NCI-H510A (cell line): ENCODE measurements at regions not wholly inside any gene's neighbourhood (a gene's known extent, or its start where the extent isn't known, plus 50 kb on each side); places are given as distances from the start of the nearest gene placed in this dataset.
"Not testable (repeated sequence)": the region's sequence is repeated elsewhere in the genome, so short reads cannot be mapped to it uniquely, and the experiment has no call there.

Experiments used
- DNase-seq: peaks from one replicate; lab custom pipeline; 2025; lab: John Stamatoyannopoulos, UW

DNA sequence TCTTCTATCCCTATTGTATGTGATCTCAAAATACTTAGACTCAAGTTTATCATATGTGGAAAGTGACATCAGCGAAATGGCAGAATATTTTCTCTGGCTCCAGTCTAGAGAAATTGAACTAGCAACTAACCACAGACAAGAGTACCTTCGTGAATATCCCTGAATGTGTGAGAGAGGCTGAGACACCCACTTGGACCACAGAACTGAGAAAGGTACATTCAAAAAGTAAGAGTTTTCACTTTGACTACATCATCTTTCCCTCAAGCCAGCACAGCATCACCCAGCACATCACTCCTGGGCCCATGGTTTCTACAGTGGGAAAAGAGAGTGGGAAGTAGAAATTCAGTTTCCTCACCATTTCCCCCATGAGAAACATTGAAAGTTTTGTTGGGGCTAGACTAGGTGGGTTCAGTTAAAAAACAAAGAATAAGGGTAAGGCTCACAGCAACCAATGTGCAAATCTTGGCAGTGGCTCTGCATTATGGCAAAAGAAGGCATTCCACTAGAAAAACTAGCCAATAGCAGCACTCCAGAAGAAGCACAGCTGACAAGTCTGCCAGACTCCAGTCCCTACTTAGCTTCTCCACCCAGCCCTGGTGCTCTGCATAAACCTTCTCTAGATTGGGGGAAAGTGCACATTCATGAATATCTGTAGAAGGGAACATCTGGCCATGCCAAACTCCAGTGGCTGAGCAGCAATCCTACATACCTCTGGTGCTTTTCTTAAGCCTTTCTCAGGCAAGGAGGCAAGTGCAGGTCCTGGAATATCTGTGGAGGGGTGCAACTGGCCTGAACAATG, 225.6 kb upstream of the VLDLR start:
- DNase-seq, result no peak

DNA sequence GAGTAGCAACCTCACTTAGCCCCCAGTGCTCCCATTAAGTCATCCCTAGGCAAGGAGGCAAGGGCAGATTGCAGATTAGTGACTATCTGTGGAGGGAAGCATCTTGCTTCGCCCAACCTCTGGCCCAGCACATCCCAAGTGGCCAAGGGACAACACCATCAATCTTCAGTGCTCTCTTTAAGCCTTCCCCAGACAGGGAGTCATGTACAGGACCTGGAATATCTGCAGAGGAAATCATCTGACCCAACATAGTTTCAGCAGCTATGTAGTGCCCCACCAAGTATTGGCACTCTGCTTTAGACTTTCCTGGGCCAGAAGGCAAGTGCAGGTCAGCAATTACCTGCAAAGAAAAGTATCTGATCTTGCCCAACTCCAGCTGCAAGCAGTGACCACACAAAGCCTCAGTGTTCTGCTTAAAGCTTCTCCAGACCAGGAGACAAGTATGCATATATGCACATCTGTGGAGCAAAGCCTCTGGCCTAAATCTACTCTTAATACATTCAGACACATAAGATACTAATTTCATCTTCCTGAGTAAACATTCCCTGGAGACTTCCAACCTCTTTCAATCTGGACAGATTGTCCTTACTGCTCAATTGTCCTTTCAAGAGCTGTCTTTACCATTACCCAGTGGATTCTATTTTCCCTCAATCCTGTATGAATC, 224.8 kb upstream of the VLDLR start:
- no peak for DNase-seq

DNA sequence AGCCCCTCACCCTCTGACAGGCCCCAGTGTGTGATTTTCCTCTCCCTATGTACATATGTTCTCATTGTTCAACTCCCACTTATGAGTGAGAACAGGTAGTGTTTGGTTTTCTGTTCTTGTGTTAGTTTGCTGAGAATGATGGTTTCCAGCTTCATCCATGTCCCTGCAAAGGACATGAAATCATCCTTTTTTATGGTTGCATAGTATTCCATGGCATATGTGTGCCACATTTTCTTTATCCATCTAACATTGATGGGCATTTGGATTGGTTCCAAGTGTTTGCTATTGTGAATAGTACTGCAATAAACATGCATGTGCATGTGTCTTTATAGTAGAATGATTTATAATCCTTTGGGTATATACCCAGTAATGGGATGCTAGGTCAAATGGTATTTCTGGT, 223.7 kb upstream of the VLDLR start:
- not testable (repeated sequence) for DNase-seq

DNA sequence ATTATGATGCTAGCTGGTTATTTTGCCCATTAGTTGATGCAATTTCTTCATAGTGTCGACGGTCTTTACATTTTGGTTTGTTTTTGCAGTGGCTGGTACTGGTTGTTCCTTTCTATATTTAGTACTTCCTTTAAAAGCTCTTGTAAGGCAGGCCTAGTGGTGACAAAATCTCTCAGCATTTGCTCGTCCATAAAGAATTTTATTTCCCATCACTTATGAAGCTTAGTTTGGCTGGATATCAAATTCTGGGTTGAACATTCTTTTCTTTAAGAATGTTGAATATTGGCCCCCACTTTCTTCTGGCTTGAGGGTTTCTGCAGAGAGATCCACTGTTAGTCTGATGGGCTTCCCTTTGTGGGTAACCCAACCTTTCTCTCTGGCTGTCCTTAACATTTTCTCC, 219.8 kb upstream of the VLDLR start:
- DNase-seq, result not testable (repeated sequence)

DNA sequence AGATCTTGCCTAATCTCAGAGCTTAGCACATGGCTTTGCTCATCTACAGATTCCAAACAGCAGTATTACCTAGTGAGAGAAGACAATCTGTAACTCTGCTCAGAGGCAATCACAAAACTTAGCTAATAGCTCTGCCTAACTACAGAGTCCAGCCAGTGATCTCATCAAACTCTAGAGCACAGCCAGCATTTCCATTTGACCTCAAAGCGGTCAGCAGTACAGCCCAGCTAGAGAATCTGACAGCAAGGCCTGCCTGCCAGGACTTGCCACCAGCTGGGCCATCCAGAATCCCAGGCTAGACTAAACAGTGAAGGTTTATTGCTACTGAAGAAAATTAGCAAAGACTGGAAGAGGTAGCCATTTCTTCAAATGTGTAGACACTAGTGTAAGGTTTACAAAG, 217.9 kb upstream of the VLDLR start:
- DNase-seq, result no peak

DNA sequence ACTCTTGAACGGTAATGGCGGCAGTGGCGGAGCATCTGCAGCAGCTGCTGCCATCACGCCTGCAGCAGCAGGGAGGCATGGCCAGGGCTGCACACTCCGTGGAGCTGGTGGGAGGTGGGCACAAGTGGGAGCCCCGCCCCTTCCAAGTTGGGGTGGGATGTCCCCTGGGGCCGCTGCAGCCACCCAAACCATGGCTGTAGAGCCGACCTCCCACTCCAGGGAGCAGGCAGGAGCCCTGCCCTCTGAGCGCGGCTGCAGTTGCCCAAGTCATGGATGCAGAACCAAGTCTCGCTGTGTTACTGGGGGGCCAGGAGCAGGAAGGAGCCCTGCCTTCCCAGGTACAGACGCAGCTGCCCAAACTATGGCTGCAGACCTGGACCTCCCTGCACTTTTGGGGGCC, 215.3 kb upstream of the VLDLR start:
- DNase-seq, result no peak

DNA sequence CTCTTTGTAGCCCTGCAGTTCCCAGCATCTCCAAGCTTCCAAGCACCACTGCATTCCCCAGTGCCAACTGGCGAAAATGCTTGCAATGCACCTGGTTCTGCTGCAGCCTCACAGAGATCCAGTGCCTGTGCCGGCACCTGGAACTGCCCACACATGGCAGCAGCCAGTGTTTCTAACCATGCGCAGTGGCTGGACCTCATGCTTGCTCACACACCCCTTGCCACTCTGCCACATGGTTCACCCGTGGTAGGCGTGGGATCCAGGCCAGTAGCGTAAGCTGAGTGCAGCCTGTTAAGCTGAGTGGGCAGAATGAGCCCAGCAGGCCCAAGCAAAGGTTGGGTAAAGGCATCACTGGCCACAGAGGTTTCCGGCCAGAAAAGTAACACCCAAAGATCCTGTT, 214.1 kb upstream of the VLDLR start:
- DNase-seq, result no peak

DNA sequence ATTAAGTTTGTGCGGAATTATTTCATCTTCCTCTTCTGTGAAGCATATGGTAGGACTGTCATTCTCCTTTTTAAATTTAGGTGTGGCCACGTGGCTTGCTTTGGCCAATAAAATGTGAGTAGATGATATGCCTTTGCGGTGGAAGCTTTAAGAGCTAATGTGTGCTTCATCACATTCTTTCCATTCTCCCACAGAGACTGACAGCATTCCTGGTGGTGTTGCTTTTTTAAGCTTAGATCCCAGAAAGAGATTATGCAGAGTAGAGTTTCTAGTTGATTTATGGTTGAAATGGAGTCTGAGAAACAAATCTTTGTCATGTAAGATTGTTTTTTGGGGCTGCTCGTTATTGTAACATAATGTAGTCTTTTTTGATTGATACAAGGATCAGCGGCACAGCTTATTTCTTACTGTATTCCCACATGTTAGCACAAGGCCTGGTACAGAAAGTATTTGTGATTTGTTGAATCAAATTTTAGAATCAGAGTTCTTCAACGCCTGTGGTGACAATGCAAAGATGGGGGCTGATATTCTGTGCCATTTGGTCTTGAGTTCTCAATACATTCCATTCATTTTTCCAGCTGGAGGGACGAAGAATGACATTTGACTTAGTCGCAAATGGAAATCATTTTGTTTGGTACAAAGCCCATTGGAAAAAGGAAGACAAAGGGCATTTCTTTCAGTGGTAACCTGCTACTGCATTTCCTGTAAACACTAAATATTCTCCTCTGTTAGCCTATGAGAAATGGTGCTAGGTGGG, 209.9 kb upstream of the VLDLR start:
- no peak for DNase-seq

DNA sequence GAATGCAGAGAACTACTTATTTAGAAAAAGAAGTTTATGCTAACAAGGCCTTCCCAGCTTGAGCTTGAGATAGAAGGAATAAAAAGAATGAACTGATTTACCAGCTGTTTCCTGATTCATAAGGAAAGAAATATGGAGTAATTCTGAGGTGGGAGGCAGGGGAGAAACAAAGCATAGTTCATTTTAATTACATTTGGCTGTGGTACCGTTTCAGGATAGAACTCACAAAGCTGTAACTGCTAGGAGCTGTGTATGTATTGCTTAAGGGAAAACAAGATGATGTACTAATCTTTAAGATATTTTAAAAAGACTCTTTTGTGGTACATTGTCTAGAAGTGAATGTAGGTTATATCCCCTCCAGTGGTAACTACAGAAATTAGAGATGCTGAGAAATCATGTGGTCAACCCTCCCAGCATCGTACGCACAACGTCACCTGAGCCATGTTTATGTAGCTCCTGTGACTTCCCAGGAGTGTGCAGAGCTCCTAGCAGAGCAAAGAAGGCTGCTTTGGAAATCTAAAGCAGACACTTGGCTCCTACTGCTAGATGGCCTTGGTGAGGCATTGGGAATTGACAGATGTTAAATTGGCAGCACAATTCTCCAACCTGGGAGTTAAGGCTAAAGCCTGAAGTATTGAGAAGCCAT, 208.3 kb upstream of the VLDLR start:
- DNase-seq, result peak; percentile 4

DNA sequence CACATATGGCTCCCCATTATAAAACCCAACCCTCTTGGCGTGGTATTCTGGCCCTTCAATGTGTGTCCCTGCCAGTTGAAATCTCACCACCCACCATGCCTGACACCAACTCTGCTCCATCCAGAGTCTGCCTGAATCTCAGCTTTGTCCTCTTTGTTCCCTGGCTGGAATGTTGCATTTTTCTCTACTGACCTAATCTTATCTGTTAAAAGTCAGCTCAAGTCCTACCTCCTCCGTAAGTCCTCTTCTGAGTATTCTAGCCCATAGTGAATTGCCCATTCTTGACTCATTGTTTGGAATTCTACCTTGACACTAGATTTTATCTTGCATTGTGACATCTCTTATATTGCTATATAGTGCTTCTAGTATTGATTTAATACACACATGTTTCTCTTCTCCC, 207.1 kb upstream of the VLDLR start:
- DNase-seq, result no peak

DNA sequence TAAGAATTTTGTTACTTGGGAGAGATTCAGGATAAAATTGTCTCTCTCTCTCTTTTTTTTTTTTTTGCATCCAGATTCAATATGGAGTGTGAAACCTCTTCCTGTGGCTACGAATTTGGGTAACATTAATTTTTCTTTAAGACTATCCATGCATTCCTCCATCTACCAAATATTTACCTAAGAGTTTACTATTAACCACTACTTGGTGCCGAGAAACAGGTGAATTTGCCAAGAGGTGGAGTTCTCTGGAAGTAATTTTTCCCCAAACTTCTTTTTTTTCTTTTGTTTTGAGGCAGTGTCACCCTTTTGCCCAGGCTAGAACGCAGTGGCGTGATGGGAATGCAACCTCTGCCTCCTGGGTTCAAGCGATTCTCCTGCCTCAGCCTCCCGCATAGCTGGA, 206.3 kb upstream of the VLDLR start:
- DNase-seq, result no peak

DNA sequence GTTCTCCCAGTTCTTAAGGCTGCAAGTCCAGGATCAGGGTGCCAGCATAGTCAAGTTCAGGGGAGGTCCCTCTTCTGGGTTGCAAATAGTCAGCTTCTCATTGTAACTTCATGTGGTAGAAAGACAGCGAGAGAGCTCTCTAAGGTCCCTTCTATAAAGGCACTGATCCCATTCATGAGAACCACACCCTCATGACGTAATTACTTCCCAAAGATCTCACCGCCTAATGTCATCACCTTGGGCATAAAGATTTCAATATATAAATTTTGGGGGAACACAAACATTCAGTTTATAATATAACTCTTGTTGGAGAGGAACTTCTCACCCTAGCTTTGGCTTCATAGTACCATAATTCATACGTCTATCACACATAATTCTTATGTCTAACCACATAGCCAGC, 203.9 kb upstream of the VLDLR start:
- no peak for DNase-seq

DNA sequence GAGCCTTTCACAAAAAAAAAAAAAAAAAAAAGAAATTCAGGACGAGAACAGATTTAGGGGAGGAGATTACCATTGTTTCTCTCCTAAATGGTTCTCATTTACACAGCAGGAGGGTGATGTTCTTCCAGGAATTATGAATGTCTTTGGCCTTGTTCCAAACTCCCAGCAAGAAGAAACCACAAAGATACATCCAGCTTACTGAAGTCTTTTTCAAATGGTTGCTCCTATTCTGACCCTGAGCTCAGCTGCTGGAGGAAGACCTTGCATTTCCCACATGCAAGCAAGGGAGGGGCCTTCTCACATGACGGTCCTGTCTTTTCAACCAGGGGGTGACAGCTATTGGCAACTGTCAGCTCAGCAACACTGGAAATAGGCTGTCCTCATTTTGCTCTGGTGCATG, 203.0 kb upstream of the VLDLR start:
- no peak for DNase-seq

DNA sequence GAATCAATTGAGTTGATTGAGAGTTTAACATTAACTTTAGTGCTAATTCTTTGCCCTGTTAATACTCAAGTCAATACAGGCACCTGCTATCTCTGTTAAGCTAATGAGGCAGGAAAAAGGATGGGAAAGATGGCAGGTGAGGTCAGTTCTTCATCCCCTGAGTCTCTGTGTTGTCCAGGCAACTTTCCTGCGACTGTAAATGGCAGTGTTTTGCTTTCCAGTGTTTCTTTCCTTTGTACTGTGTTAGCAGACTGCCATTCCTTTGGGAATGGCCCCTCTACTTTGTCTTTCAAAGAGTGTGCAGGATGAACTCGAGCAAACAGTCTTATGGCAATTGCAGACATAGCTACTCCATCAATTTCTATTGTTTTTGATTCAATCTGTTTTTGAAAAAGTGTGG, 202.2 kb upstream of the VLDLR start:
- no peak for DNase-seq

DNA sequence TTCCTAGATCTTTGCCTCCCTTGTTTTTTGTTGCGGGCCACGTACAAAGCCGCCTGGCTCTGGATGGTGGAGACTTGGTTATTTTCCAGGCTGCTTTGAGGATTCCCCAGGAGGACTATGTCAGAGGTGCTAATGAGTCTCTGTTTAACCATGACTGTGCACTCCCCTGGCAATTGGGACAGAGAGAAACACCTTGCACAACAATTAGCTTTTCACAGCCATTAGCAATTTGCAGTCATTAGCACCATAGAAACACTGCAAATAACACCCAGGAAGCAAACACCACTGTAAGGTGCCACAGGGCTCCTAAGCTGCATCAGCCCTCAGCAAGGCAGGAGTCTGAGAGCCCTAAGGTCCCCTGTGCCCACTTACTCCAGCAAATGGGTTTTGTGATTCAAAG, 201.0 kb upstream of the VLDLR start:
- no peak for DNase-seq

DNA sequence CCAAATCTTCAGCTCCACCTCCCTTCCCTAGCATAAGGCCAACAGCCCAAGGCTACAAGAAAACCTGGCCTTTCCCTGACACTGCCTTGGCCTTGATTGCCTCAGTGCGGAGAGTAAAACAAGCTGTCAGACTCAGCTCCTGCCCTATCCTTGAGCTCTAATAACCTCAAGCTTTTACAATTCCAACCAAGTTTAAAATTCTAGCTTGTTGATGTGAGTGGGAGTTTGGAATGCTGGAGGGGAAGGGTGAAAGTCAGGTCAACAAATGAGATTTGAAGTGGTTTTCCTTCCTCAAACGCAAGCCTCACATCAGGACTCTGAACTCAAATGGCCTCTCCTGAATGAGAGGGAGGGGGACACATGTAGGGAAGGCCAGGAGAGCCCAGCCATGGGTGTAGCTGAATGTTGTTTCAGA, 197.0 kb upstream of the VLDLR start:
- DNase-seq, result no peak

DNA sequence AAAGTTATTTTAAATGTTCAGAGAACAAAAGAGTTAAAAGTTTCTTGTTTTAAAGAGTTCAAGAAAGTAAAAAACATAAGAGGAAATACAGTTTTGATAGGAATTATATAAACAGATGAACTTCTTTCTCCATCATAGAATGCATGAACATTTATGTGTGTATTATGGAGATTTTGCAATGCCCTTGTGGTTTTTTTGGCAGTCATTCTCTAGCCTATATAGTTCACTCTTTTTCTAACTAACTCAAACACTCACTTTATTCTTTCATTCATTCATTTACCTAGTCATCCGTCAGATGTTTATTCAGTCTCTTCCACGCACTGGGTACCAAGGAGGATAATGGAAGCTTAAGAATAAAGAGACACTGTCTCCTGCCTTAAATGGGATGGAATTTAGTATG, 195.9 kb upstream of the VLDLR start:
- no peak for DNase-seq

DNA sequence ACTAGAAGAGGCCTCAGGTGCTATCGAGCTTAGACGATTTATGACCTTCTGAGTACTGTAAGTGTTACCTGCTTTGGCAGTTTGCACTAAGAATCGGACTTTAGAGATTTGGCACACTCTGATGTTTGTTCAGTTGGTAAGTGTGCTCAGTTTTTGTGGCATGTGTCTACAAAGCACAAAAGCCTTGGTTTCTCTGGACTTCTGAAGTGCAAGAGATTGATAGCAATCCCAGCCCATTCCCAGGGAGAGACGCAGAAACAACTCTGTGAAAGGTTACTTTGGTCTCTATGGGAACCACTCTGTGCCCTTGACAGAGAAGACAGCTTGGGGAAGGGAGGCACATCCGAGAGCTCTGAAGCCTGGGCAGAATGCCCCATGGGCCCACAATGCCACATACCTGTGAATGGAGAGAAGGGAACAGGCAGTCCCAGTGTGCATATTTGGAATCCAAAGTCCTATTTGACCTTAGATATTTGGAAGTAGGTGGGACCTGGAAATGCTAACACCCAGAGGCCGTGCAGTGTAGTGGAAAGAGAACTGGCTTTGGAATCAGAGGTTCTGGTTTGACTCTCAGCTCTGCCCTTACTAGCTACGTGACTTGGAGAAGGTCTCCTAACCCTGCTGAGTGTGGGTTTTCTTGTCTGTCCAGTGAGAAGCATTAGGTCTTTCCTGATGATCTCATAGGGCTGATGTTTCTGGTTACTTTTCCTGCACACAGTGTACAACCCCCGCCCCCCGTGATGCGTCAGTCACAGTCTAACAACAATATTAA, 194.3 kb upstream of the VLDLR start:
- peak; percentile 82 for DNase-seq

DNA sequence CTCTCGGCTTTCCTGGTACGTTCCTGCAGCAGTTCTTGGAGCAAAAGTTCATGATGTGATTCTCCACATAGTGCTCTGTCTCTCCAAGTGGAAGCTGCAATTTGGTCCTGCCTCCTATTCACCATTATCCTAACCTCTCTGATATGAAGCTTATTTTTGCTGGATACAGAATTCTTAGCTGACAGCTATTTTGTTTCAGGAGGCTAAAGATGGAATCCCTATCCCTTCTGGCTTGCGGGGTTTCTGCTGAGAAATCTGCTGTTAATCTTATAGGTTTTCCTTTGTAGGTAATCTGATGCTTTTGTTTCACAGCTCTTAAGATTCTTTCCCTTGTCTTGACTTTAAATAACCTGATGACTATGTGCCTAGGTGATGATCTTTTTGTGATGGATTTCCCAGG, 181.6 kb upstream of the VLDLR start:
- no peak for DNase-seq

DNA sequence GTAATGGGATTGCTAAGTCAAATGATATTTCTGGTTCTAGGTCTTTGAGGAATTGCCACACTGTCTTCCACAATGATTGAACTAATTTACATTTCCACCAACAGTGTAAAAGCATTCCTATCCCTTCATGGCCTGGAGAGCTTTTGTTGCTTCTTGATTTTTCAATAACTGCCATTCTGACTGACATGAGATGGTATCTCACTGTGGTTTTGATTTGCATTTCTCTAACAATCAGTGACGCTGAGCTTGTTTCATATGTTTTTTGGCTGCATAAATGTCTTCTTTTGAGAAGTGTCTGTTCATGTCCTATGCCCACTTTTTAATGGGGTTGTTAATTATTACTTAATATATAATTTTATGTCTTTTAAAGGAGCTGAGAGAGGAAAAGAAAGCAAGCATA, 177.7 kb upstream of the VLDLR start:
- not testable (repeated sequence) for DNase-seq

DNA sequence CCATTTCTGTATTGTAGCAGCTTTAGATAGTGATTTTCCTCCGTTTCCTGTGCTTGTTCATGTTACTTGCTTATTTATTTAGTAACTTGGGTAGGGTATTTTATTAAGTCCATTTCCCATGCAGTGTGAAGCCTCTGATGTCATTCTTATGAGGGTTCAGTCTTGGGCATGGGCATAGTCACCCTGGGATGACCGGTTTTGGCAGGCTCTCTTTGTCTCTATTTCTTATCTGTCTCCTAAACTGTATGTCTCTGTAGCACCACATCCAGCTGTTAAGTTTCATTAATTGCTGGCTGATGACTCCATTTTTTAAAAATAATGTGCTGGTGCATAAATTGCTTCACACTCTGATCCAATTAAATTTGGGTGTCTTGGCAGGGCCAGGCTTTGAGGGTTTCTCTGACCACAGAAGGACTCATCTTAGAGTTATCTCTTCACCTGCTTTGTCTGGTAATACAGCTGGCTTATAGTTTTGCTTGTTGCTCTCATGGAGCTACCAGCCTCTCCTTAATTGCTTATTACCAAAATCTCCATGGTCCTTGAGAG, 173.3 kb upstream of the VLDLR start:
- no peak for DNase-seq

DNA sequence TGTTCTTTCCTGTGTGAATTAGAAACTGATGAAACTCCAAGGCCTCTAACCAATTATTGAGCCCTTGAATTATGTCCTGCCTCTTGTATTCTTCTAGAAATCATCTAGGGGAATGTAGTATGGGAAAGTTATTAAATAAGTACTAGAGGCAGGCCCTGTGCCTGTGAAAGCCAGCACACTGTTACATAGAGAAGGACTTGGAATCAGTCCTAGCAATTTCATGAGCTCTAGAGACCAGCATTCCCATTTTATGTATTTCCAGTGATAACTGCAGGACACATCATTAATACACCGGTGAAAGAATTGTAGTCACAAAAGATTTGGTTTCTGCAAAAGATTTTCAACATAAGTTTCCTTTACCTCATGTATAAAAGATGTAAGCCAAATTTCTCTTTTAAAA, 168.5 kb upstream of the VLDLR start:
- no peak for DNase-seq
